Testis (tissue), 2 donors: ENCODE measurements at regions not wholly inside any gene's neighbourhood (a gene's known extent, or its start where the extent isn't known, plus 50 kb on each side); places are given as distances from the start of the nearest gene placed in this dataset.

Source experiments
- DNase-seq: peaks from one replicate; pipeline ENCODE4 v3.0.0-alpha.2; 2019
- H3K27ac ChIP-seq, 2 donors: fragments of 200-600 bp; sonication (generic); one replicate each; pipeline ENCODE4 v1.5.1; 2019
- H3K27me3 ChIP-seq: fragments of 200-600 bp; sonication (generic); one replicate; pipeline ENCODE4 v1.5.1; 2019
- H3K36me3 ChIP-seq: fragments of 200-600 bp; sonication (generic); one replicate; pipeline ENCODE4 v1.5.1; 2017; ENCODE audit warnings: low read depth; ENCODE audit errors: missing control alignments
- H3K4me1 ChIP-seq: fragments of 200-600 bp; sonication (generic); one replicate; pipeline ENCODE4 v1.5.1; 2019
- H3K4me3 ChIP-seq, 2 donors: fragments of 200-600 bp; sonication (generic); one replicate each; pipeline ENCODE4 v1.5.1; 2017 to 2019
- H3K9me3 ChIP-seq: fragments of 200-600 bp; sonication (generic); one replicate; pipeline ENCODE4 v1.5.1; 2017
- CTCF ChIP-seq, 3 experiments: fragments of 450-650 bp in 2 of 3; fragments of 200-600 bp in 1 of 3; sonication (generic) in 1 of 3; IDR thresholded peaks; one replicate each; pipeline ENCODE4 v1.5.1; 2016 to 2019; ENCODE audit warnings: antibody characterized with exemption in 3 of 3, mild to moderate bottlenecking in 2 of 3, moderate library complexity in 1 of 3
- POLR2A ChIP-seq: fragments of 450-650 bp; IDR thresholded peaks from one replicate; pipeline ENCODE4 v1.6.1; 2017; ENCODE audit warnings: antibody characterized with exemption, mild to moderate bottlenecking, moderate library complexity
- WGBS, 2 donors: methylation state at CpG; one replicate each; pipeline ENCODE4 v1.1.5; 2018; 5-methylcytosine and 5-hydroxymethylcytosine counted together
- intact Hi-C: fragments of 100-400 bp; cut with DNase I; formaldehyde crosslinking; loops from one replicate; pipeline ENCODE4 v1.15.1; 2023; ENCODE audit warnings: low total_unique reads

- Histone ChIP-seq H3K9me3 (no peaks in the 10 kb centered on the region), H3K27me3 (no peaks in the 10 kb centered on the region), H3K4me1 (no peaks in the 10 kb centered on the region), H3K4me3 (no peak overlapping the region), H3K36me3 (no peaks in the 10 kb centered on the region), H3K27ac (no peak overlapping the region)
- WGBS, 2 donors: 92 to 93% methylated on average over 5 of the region's 5 CpGs
- DNase-seq: no peak
- no peak for TF ChIP-seq POLR2A
- TF ChIP-seq CTCF (IDR thresholded peaks at IDR 0.05): no peak
- intact Hi-C loops: no loop called here
Observed at GRCh38 chr15:69845159-69845558, 252.6 kb downstream of the TLE3 start.

- intact Hi-C loops: no loop called here
- H3K4me1 ChIP-seq: no peaks in the 10 kb centered on the region
- 73 to 87% methylated on average over 4 of the region's 4 CpGs for WGBS, 2 donors
- TF ChIP-seq CTCF (IDR thresholded peaks at IDR 0.05) (no peak), POLR2A (no peak)
- H3K4me3 ChIP-seq: no peak overlapping the region
- no peak overlapping the region for H3K27ac ChIP-seq
- no peak for DNase-seq
- H3K36me3 ChIP-seq: no peaks in the 10 kb centered on the region
- H3K27me3 ChIP-seq: no peaks in the 10 kb centered on the region
- no peaks in the 10 kb centered on the region for H3K9me3 ChIP-seq
Observed at GRCh38 chr15:69847625-69848024, 250.1 kb downstream of the TLE3 start.

- Histone ChIP-seq H3K36me3 (no peaks in the 10 kb centered on the region), H3K4me3 (no peak overlapping the region), H3K9me3 (no peaks in the 10 kb centered on the region), H3K27me3 (no peaks in the 10 kb centered on the region), H3K4me1 (no peaks in the 10 kb centered on the region), H3K27ac (no peak overlapping the region)
- DNase-seq: no peak
- no peak for TF ChIP-seq CTCF (IDR thresholded peaks at IDR 0.05)
- no peak for TF ChIP-seq POLR2A
- WGBS, 2 donors: 79 to 91% methylated on average over 6 of the region's 6 CpGs
- intact Hi-C loops: no loop called here
Observed at GRCh38 chr15:69848096-69848495, 249.6 kb downstream of the TLE3 start.

GRCh38 chr15:69848551-69849231 lies 249.0 kb downstream of the TLE3 start:
- H3K27me3 ChIP-seq: no peaks in the 10 kb centered on the region
- no peaks in the 10 kb centered on the region for H3K9me3 ChIP-seq
- intact Hi-C loops: no loop called here
- WGBS, 2 donors: 53 to 54% methylated on average over 4 of the region's 4 CpGs
- H3K36me3 ChIP-seq: no peaks in the 10 kb centered on the region
- no peak overlapping the region for H3K4me3 ChIP-seq
- TF ChIP-seq POLR2A (no peak), CTCF (IDR thresholded peaks at IDR 0.05) (no peak)
- no peaks in the 10 kb centered on the region for H3K4me1 ChIP-seq
- DNase-seq: no peak
- no peak overlapping the region for H3K27ac ChIP-seq

GRCh38 chr15:69849232-69849610 lies 248.5 kb downstream of the TLE3 start:
- H3K36me3 ChIP-seq: no peaks in the 10 kb centered on the region
- H3K4me1 ChIP-seq: no peaks in the 10 kb centered on the region
- DNase-seq: no peak
- no peak overlapping the region for H3K27ac ChIP-seq
- H3K4me3 ChIP-seq: no peak overlapping the region
- intact Hi-C loops: no loop called here
- H3K27me3 ChIP-seq: no peaks in the 10 kb centered on the region
- TF ChIP-seq CTCF (IDR thresholded peaks at IDR 0.05): no peak
- TF ChIP-seq POLR2A: no peak
- 91 to 95% methylated on average over 4 of the region's 4 CpGs for WGBS, 2 donors
- no peaks in the 10 kb centered on the region for H3K9me3 ChIP-seq
